Colonic mucosa (tissue), 4 donors: ENCODE measurements at regions not wholly inside any gene's neighbourhood (a gene's known extent, or its start where the extent isn't known, plus 50 kb on each side); places are given as distances from the start of the nearest gene placed in this dataset.

ENCODE experiments used
- DNase-seq: peaks from one replicate; pipeline ENCODE4 v3.0.0-alpha.2; 2020
- H3K27ac ChIP-seq: fragments of 200-600 bp; one replicate; pipeline ENCODE4 v1.8.0; 2021
- H3K27me3 ChIP-seq: fragments of 200-600 bp; one replicate; pipeline ENCODE4 v1.8.0; 2021
- H3K36me3 ChIP-seq: fragments of 200-600 bp; one replicate; pipeline ENCODE4 v1.8.0; 2021
- H3K4me1 ChIP-seq: fragments of 200-600 bp; one replicate; pipeline ENCODE4 v1.8.0; 2021; ENCODE audit warnings: mild to moderate bottlenecking
- H3K4me3 ChIP-seq: fragments of 200-600 bp; one replicate; pipeline ENCODE4 v1.8.0; 2021
- H3K9ac ChIP-seq, 2 donors: one replicate each; pipeline ENCODE4 v1.7.0; 2013; ENCODE audit warnings: control low read depth in 2 of 2, low read depth in 2 of 2, low read length in 2 of 2
- H3K9me3 ChIP-seq: fragments of 200-600 bp; one replicate; pipeline ENCODE4 v1.8.0; 2021
- intact Hi-C: fragments of 100-400 bp; cut with DNase I; formaldehyde crosslinking; loops from one replicate; pipeline ENCODE4 v1.14.1; 2022
- TF ChIP-seq, protein P1 (sequence below): fragments of 200-600 bp; IDR thresholded peaks from one replicate; pipeline ENCODE4 v1.8.0; 2022; ENCODE audit warnings: antibody characterized with exemption, mild to moderate bottlenecking
- donor health status: healthy.
- donor health status: DM: no; HTN: no; CAD: no.
- donor health status: DM: no; HTN: no; CAD: no.

GRCh38 chr11:114929351-114930000 is 251.1 kb downstream of the NXPE2 start:
- Histone ChIP-seq H3K4me1 (no peaks in the 10 kb centered on the region), H3K9me3 (no peaks in the 10 kb centered on the region), H3K36me3 (no peaks in the 10 kb centered on the region), H3K27ac (no peak overlapping the region), H3K4me3 (no peak overlapping the region), H3K9ac (no peak overlapping the region), H3K27me3 (no peaks in the 10 kb centered on the region)
- intact Hi-C loops: no loop called here
- TF ChIP-seq, protein P1, sequence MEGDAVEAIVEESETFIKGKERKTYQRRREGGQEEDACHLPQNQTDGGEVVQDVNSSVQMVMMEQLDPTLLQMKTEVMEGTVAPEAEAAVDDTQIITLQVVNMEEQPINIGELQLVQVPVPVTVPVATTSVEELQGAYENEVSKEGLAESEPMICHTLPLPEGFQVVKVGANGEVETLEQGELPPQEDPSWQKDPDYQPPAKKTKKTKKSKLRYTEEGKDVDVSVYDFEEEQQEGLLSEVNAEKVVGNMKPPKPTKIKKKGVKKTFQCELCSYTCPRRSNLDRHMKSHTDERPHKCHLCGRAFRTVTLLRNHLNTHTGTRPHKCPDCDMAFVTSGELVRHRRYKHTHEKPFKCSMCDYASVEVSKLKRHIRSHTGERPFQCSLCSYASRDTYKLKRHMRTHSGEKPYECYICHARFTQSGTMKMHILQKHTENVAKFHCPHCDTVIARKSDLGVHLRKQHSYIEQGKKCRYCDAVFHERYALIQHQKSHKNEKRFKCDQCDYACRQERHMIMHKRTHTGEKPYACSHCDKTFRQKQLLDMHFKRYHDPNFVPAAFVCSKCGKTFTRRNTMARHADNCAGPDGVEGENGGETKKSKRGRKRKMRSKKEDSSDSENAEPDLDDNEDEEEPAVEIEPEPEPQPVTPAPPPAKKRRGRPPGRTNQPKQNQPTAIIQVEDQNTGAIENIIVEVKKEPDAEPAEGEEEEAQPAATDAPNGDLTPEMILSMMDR: no peak
- no peak for DNase-seq

DNA sequence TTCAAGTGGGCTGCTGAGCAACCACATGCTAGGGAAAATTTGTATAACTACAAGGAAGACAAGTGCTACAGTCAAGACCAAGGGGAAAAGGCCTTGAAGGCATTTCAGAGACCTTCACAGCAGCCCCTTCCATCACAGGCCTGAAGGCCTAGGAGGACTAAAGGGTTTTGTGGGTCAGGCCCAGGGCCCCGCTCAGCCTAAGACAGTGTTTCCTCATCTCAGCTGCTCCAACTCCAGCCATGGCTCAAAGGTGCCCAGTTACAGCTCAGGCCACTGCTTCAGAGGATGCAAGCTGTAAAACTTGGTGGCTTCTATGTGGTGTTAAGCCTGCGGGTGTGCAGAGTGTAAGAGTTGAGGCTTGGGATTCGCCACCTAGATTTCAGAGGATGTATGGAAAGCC is 260.5 kb downstream of the NXPE2 start:
- H3K27ac ChIP-seq: no peak overlapping the region
- TF ChIP-seq, protein P1: no peak
- no peak for DNase-seq

DNA sequence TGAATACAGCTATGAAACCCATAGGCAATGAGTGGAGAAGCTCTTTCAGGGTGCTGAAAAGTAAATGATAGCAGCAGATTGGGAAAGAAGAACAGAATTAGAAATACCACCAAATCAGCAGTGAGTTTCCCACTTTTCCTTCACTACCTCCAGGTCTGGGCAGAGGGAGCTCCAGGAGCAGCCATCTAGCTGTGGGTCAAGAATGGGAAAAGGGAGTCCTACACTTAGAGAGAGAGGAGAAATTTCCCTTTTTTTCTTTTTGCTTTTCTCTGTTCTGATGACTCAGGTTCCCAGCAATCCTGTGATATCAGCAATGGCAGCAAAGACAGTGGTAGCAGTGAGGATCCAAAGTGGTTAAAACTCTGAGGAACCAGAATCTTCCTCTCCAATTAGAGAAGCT is 263.9 kb downstream of the NXPE2 start:
- Histone ChIP-seq H3K27ac (no peak overlapping the region), H3K4me1 (no peaks in the 10 kb centered on the region), H3K27me3 (no peaks in the 10 kb centered on the region), H3K36me3 (no peaks in the 10 kb centered on the region), H3K9ac (no peak overlapping the region), H3K4me3 (no peak overlapping the region), H3K9me3 (no peaks in the 10 kb centered on the region)
- intact Hi-C loops: no loop called here
- TF ChIP-seq, protein P1: no peak
- DNase-seq: no peak

More for the DNA sequence above, 260.5 kb downstream of the NXPE2 start:
- H3K9ac ChIP-seq: no peak overlapping the region
- no peak overlapping the region for H3K4me3 ChIP-seq
- H3K36me3 ChIP-seq: no peaks in the 10 kb centered on the region
- H3K27me3 ChIP-seq: no peaks in the 10 kb centered on the region
- intact Hi-C loops: no loop called here
- H3K9me3 ChIP-seq: no peaks in the 10 kb centered on the region
- no peaks in the 10 kb centered on the region for H3K4me1 ChIP-seq

DNA sequence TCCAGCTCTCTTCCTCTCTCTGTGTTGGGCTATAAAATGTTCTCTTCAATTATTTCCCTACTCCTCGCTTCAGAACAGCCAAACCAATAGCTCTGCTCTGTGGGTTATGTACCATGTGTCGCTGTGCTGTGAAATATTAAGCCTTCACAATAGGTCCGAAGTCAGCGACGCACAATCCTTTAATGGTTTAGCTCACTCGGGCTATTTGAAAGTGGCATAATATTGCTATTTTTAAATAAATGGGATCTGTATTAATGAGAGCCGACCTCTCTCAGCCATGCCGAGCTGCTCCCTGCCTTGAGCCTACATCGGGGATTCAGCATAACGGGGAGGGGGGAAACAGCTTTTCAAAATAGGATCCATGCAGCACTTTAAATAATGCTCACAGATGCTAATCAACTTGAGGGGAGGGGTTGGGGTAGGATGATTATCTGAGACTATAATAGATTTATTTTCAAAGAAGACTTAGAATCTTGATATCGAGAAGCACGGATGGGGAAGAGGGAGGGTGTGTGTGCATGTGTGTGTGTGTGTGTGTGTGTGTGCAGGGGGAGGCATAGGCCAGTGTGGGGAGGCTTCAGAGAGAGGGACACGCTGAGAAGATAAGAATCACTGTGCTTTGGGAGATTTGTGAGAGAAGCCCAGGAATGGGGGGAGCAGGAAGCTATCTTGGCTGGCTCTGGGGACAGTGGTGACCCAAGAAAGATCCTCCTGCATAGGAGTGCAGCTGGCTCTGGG is 271.5 kb downstream of the NXPE2 start:
- Histone ChIP-seq H3K27me3 (no peaks in the 10 kb centered on the region), H3K4me1 (no peaks in the 10 kb centered on the region), H3K27ac (no peak overlapping the region), H3K36me3 (no peaks in the 10 kb centered on the region), H3K4me3 (no peak overlapping the region), H3K9ac (no peak overlapping the region), H3K9me3 (no peaks in the 10 kb centered on the region)
- intact Hi-C loops: no loop called here
- DNase-seq: no peak
- TF ChIP-seq, protein P1: no peak

GRCh38 chr11:114953039-114953438 is 274.7 kb downstream of the NXPE2 start:
- no peak overlapping the region for H3K27ac ChIP-seq
- no peaks in the 10 kb centered on the region for H3K36me3 ChIP-seq
- no peak overlapping the region for H3K9ac ChIP-seq
- no peaks in the 10 kb centered on the region for H3K27me3 ChIP-seq
- no peak overlapping the region for H3K4me3 ChIP-seq
- TF ChIP-seq, protein P1: no peak
- DNase-seq: no peak
- intact Hi-C loops: no loop called here
- no peaks in the 10 kb centered on the region for H3K9me3 ChIP-seq
- no peaks in the 10 kb centered on the region for H3K4me1 ChIP-seq
